Activated naive CD4-positive, alpha-beta T cell treated with anti-CD3 and anti-CD28 coated beads, Interleukin-2, amount 50 U/mL, for 72 hours (primary cell): ENCODE measurements at regions not wholly inside any gene's neighbourhood (a gene's known extent, or its start where the extent isn't known, plus 50 kb on each side); places are given as distances from the start of the nearest gene placed in this dataset.
"Not testable (repeated sequence)": the region's sequence is repeated elsewhere in the genome, so short reads cannot be mapped to it uniquely, and the experiment has no call there.

Experiments
- ATAC-seq, 2 donors: fragments of 150-1000 bp; cut with Tn5 transposase; 2 replicates each; pipeline ENCODE4 v1.10.0; 2021; ENCODE audit warnings: mild to moderate bottlenecking in 2 of 2, moderate library complexity in 2 of 2
- DNase-seq, 2 donors: peaks; one replicate each; pipeline ENCODE4 v3.0.0; 2021 to 2022; ENCODE audit warnings: low spot score in 2 of 2
- H3K27ac Mint-ChIP-seq, 2 donors: one replicate each; pipeline ENCODE4 v1.8.0; 2022; ENCODE audit warnings: mild to moderate bottlenecking in 2 of 2, mixed read lengths in 2 of 2
- H3K36me3 Mint-ChIP-seq, 2 donors: one replicate each; pipeline ENCODE4 v1.8.0; 2022; ENCODE audit warnings: mixed read lengths in 2 of 2
- H3K9me3 Mint-ChIP-seq, 2 donors: one replicate each; pipeline ENCODE4 v1.8.0; 2022; ENCODE audit warnings: mixed read lengths in 2 of 2

DNA sequence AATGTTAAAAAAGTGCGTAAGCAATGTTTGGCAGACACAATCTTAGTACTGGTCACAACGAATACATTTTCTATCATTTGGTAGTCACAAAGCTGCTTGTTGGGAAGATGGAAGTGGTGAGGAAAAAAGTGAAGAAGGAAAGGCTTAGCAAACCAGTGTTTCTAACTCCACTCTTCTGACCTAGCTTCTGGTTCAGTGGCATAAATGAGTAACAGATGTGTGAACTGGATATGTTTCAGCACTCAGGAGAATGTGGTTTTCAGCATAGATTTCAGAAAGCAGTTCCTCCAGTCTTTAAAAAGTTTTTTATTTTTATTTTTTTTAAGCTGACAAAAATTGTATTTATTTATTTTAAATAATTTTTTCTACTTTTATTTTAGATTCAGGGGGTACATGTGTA, 357.1 kb downstream of the CPS1 start:
- Mint-ChIP-seq H3K36me3 (no peaks in the 10 kb centered on the region), H3K9me3 (peaks cover 9 to 27% of the 10 kb centered on the region in 2 donors), H3K27ac (no peak overlapping the region)
- ATAC-seq (no peak), DNase-seq (no peak)

DNA sequence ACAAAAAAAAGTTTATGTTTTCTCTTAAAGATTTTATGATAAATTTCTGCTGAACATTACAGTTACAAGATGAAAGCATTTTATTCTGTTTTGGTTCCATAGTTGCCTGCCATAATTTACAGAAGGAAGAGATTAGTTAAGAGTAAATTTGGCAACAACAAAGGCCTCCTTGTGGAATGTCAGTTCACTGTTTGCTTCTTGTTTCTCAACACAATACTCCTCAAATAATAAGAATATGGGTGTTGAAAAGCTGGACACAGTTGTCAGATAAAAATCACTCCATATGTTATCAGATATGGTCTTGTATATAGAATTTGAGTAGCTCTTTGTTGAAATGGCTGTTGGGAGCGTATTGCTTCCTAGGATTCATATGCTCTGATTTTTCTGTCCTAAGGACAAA, 359.5 kb downstream of the CPS1 start:
- peaks cover 10 to 21% of the 10 kb centered on the region in 2 donors for H3K9me3 Mint-ChIP-seq
- no peaks in the 10 kb centered on the region for H3K36me3 Mint-ChIP-seq
- ATAC-seq: no peak
- DNase-seq: no peak
- no peak overlapping the region for H3K27ac Mint-ChIP-seq

DNA sequence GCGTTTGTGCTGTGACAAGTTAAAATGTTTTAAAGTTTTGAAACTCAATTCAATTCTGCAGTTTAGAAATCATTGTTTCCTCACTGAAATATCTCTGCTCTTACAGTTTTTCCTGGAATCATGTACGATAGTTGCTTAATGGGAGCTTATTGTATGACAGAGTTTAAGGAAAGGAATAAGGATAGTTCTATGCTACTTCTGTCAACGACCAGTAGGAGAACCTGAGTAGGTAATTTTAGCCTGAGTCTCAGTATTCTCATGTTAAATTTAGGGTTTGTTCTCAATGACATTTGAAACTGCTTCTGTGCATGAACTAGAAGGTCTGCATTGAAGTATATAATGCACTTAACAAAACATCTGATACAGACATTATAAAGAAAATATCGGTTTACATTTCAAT, 361.1 kb downstream of the CPS1 start:
- no peak overlapping the region for H3K27ac Mint-ChIP-seq
- H3K9me3 Mint-ChIP-seq: peaks cover 5 to 22% of the 10 kb centered on the region in 2 donors
- DNase-seq (no peak), ATAC-seq (no peak)
- no peaks in the 10 kb centered on the region for H3K36me3 Mint-ChIP-seq

DNA sequence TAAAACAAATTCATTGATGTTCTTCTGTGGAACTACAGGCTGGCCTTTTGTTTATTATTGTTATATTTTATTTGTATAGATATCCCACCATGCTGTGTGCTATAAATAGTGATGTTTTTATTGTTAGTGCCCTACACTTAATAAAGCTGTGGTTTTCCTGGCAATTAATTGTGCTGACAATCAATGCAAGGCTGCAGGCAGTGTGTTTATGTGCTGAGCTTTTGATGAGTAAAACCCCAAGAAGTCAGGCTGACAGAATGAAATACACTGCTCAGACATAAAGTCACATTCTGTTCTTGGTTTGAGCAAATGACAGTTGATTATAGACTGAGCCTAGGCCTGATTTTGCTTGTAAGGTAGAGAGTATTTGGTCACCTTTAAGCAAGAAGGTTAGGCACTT, 362.7 kb downstream of the CPS1 start:
- ATAC-seq (no peak), DNase-seq (no peak)
- peaks cover 5 to 19% of the 10 kb centered on the region in 2 donors for H3K9me3 Mint-ChIP-seq
- no peaks in the 10 kb centered on the region for H3K36me3 Mint-ChIP-seq
- H3K27ac Mint-ChIP-seq: no peak overlapping the region

DNA sequence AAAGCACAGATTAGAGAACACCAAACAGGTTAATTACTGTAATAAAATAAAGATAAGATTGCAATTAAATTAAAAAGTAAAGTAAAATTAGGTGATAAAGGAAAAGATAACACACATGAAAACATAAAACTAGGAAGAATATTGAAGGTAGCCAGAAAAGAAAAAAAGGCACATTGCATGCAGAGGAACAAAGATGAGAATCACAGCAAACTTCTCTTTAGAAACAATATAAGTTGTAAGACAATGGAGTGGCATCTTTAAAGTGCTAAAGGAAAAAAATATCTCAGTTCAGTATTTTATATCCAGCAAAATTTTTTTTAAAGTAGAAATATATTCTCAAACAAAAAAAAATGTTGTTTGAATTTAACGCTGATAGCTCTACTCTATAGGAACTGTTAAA, 366.0 kb downstream of the CPS1 start:
- ATAC-seq (no peak), DNase-seq (no peak)
- Mint-ChIP-seq H3K27ac (no peak overlapping the region), H3K9me3 (peaks cover 5 to 14% of the 10 kb centered on the region in 2 donors), H3K36me3 (no peaks in the 10 kb centered on the region)

DNA sequence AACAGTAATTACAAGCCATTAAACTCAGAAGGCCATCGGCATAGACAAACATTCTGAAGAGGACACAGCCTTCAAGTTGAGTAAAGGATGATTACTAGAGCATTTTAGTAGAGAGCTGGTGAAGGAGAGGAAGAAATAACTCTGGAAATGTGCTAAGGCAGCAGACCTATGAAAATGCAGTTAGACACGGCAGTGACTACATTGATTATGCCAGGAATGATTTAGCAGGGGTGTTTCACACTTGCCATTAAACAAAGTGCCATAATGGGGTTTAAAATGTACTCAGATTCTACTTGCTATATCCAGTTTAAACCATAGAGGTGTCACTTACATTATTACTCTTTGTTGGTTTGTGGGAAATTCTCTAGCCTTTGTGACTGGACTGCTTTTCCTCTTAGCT, 372.3 kb downstream of the CPS1 start:
- no peak for DNase-seq
- no peak overlapping the region for H3K27ac Mint-ChIP-seq
- H3K9me3 Mint-ChIP-seq: peaks cover 0 to 5% of the 10 kb centered on the region in 2 donors
- H3K36me3 Mint-ChIP-seq: no peaks in the 10 kb centered on the region
- ATAC-seq: no peak

DNA sequence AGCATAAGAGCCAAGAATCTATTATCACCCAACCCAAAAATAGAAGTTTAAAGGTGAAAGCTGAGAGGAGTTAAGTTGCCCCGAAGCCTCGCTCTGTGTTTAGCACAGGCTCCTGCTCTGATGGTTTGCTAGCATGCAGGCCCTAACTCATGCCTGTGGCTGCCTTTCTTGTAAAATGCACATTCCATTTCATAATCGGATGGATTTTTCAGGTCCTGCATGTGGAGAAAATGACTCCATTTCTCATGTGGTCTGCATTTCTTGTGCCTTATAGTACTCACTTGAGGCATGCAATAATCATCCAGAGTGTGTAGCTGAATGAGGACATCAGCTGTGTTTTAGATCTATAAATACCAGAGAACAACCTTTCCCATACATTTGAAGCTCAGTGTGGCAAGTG, 381.8 kb downstream of the CPS1 start:
- H3K9me3 Mint-ChIP-seq: peaks cover 0 to 4% of the 10 kb centered on the region in 2 donors
- no peaks in the 10 kb centered on the region for H3K36me3 Mint-ChIP-seq
- DNase-seq: no peak
- no peak overlapping the region for H3K27ac Mint-ChIP-seq
- no peak for ATAC-seq

DNA sequence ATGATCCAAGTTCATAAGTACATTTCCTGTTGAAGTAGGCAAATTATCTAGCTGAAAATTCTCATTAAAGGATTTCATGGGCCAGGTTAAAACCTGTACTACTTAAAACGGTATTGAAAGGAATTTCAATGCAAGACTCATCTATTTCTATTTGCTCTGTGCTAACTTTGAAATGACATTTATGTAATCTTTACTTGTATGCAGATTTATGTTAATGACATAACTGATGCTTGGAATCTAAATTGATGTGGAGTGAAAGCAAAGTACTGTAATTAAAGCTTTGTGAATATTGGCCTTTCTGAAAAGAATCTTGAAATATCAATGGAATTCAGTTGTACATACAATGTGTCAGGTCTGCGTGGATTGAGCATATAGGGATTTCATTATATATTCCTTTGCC, 390.0 kb downstream of the CPS1 start:
- ATAC-seq (no peak), DNase-seq (no peak)
- Mint-ChIP-seq H3K27ac (no peak overlapping the region), H3K36me3 (no peaks in the 10 kb centered on the region), H3K9me3 (peaks cover 0 to 12% of the 10 kb centered on the region in 2 donors)

DNA sequence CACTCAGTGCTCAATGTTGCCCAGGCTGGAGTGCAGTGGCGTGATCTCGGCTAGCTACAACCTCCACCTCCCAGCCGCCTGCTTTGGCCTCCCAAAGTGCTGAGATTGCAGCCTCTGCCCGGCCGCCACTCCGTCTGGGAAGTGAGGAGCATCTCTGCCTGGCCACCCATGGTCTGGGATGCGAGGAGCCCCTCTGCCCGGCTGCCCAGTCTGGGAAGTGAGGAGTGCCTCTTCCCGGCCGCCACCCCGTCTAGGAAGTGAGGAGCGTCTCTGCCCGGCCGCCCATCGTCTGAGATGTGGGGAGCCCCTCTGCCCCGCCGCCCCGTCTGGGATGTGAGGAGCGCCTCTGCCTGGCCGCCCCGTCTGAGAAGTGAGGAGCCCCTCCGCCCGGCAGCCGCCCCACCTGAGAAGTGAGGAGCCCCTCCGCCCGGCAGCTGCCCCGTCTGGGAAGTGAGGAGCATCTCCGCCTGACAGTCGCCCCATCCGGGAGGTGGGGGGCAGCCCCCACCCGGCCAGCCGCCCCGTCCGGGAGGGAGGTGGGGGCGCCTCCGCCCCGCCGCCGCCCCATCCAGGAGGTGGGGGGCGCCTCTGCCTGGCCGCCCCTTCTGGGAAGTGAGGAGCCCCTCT, 394.1 kb downstream of the CPS1 start:
- not testable (repeated sequence) for DNase-seq, ATAC-seq, H3K36me3 Mint-ChIP-seq, H3K9me3 Mint-ChIP-seq, H3K27ac Mint-ChIP-seq

DNA sequence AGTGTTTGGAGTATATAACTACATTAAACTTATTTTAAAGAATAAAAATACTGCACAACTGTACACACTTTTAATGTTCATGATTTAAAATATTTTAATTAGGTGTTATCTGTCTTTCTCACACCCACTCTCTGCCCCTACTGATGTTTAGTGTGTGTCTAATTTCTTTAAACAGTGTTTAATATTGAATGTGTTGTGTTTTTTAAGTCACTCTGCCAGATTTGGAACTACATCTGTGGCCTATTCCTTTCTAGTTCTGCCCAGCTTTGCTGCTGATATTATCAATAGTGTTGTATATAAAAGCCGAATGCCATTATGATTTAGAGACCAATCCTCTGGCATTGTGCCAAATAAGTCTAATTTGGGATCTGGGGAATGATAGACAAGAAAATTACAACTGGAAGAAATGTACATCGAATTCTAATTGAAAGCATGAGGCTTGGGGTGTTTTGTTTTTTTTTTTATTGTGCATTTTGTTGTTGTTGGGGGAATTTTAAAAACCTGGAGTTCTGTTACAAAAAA, 398.0 kb downstream of the CPS1 start:
- no peak for ATAC-seq
- Mint-ChIP-seq H3K36me3 (no peaks in the 10 kb centered on the region), H3K9me3 (peaks cover 3 to 9% of the 10 kb centered on the region in 2 donors), H3K27ac (no peak overlapping the region)
- no peak for DNase-seq

DNA sequence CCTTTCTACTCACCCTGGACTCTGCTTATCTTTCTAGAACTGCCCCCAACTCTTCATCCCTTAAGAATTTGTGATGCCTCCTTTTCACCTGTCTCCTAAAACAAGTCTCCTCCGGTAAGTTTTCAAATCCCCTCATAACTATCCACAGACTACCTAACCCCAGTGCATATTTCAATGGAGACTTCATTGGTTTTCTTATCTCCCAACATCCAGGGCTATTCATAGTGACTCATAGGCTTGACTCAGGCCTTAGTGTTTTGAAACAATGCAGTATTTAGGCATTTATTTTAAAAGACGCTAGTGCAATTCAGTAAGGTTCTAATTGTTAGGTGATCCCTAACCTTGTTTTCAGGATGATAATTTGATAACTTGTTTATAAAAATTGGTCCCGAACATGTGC, 399.2 kb downstream of the CPS1 start:
- Mint-ChIP-seq H3K36me3 (no peaks in the 10 kb centered on the region), H3K9me3 (peaks cover 3 to 9% of the 10 kb centered on the region in 2 donors), H3K27ac (no peak overlapping the region)
- no peak for ATAC-seq
- no peak for DNase-seq

DNA sequence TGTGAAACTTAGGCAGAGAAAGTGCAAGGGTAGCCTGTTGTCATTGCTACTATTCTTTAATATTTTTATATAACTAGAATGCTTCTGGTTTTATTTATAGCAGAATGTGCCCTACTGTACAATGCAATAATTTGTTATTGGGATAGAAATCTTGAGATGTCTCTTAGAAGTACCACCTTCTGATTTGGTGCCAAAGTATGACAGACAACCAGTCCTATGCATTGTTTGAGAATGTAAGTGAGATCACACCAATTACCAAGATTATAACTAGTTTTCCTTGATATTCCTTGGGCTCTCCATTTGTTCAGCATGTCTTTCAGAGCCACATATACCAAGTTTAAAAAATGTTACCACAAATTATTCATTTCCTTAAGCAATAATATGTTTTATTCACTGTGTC, 399.7 kb downstream of the CPS1 start:
- Mint-ChIP-seq H3K27ac (no peak overlapping the region), H3K9me3 (peaks cover 3 to 9% of the 10 kb centered on the region in 2 donors), H3K36me3 (no peaks in the 10 kb centered on the region)
- DNase-seq (no peak), ATAC-seq (no peak)

DNA sequence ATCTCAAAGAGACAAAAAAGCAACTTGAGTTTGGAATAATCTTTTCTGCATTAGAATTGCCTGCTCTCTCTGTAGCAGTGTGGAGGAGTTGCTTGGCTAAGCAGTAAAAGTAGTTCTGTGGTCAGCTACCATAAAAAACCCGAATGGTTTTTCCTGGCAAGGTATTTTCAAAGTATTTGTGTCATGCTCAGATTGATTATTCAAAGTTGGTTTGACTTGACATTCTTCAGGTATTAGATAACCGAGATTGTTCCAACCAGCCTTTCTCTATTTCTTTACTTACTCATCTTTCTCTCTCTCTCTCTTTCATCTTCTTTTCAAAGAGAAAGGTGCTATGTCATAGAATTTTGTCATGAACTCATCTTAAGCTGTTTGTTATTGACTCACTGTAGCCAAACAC, 404.9 kb downstream of the CPS1 start:
- DNase-seq (no peak), ATAC-seq (no peak)
- Mint-ChIP-seq H3K27ac (no peak overlapping the region), H3K9me3 (peaks cover 3 to 4% of the 10 kb centered on the region in 2 donors), H3K36me3 (no peaks in the 10 kb centered on the region)

DNA sequence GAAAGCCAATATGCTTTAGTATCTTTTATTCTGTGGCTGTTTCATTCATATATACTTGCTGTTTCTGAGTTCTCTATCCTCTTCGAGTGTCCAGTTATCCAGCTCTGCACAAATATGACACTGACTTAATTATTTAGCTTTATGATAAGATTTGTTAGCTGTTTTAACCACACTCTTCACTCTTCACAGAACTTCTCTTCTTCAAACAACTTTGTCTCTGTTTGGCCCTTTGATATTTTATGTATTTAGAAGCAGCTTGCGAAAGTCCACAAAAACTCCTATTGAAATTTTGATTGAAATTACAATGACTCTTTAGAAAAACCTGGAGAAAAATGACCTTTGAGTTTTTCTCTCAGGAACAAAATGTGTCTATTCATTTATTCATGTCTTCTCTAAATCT, 407.0 kb downstream of the CPS1 start:
- DNase-seq: no peak
- ATAC-seq: no peak
- Mint-ChIP-seq H3K36me3 (no peaks in the 10 kb centered on the region), H3K9me3 (peaks cover 3 to 4% of the 10 kb centered on the region in 2 donors), H3K27ac (no peak overlapping the region)

DNA sequence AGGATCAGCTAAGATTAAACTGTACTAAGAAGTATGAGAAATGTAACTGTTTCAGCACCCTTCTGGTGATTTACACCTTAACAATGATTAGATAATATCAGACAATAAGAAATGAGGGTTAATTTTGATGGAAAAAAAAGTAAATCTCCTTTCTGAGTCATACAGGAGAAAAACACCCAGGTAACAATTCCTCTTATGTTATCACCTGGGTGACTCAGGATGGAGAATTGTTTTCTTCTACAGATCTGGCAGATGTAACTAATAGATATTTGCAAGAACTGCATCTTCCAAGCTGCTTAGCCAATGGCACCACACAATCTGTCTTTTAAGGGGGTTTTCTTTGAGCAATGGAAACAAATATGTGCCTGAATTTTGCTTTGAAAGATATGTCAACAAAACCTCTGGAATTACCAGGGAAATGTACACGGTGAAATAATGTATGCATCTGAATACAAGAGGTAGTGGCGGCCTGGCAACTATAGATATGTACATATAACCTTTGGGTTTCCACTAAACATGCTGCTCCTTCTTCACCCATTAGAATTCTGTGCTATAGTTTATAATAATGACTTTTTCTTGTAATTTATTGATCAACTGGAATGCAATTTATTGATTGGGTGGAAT, 407.9 kb downstream of the CPS1 start:
- H3K9me3 Mint-ChIP-seq: no peaks in the 10 kb centered on the region
- DNase-seq (no peak), ATAC-seq (no peak)
- no peaks in the 10 kb centered on the region for H3K36me3 Mint-ChIP-seq
- H3K27ac Mint-ChIP-seq: no peak overlapping the region

DNA sequence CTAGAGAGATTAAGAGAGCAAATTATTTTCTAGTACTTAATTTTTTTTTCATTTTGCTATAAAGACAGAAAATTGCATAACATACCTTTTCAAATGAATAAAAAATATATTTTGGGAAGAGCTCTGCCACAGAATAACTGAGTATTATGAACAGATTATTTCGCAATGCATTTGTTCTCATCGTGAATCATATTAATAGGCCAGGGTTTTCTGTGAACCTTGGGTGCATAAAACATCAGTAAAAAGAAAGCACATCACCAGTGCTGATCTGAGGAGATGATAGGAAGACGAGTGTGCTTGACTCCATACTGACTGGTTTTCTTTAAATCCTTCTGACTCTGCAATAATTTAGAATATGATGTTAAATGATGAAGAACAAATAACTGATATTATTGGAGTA, 409.1 kb downstream of the CPS1 start:
- ATAC-seq (no peak), DNase-seq (no peak)
- no peak overlapping the region for H3K27ac Mint-ChIP-seq
- no peaks in the 10 kb centered on the region for H3K36me3 Mint-ChIP-seq
- peaks cover 0 to 4% of the 10 kb centered on the region in 2 donors for H3K9me3 Mint-ChIP-seq

DNA sequence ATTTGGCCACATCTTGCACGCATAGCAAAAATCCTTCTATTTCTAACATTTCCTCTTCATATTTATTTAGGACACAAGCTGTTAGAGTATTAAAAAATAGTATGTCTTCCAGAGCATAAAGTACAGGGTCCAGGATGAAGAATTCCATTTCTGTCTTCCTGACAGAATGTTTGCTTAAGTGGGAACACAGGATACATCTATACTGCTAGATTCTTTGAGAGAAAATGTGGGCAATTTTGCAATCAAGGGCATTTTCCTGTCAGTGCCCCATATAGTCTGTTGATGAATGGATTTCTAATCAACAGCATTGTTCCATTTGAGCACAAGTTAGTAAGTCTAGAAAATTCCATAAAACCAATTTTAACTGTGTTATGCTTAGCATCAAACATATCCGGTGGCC, 409.9 kb downstream of the CPS1 start:
- H3K27ac Mint-ChIP-seq: no peak overlapping the region
- H3K9me3 Mint-ChIP-seq: peaks cover 0 to 4% of the 10 kb centered on the region in 2 donors
- ATAC-seq (no peak), DNase-seq (no peak)
- H3K36me3 Mint-ChIP-seq: no peaks in the 10 kb centered on the region

DNA sequence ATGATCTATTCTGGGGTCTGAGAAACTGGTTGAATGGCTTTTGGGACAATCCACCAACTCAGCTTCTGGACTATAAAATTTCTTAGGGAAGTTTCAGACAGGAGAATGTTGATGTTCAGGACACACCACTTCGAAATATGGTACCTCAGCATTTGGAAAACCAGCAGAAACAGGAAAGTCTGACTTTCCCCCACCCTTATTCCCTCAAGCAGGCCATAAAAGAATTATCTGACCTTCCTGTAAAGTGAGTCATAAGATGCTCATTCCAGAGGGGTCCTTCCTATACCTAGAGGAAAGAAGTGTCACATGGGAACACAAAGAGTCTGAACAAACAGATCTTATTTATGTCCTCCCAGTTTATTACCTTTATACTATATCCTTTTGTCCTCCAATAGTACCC, 415.0 kb downstream of the CPS1 start:
- H3K9me3 Mint-ChIP-seq: peaks cover 0 to 4% of the 10 kb centered on the region in 2 donors
- no peaks in the 10 kb centered on the region for H3K36me3 Mint-ChIP-seq

More for the DNA sequence above, 415.0 kb downstream of the CPS1 start:
- DNase-seq: no peak
- ATAC-seq: no peak
- H3K27ac Mint-ChIP-seq: no peak overlapping the region
